ENCODE measurements at regions not wholly inside any gene's neighbourhood (a gene's known extent, or its start where the extent isn't known, plus 50 kb on each side); places are given as distances from the start of the nearest gene placed in this dataset.

- TF ChIP-seq CTCF (IDR thresholded peaks at IDR 0.05) (no peak), POLR2A (IDR thresholded peaks at IDR 0.05) (no peak), EP300 (IDR thresholded peaks at IDR 0.05) (no peak)
Observed at GRCh38 chr14:85241022-85241855, 288.7 kb upstream of the FLRT2 start.

All from ovary (tissue), 3 donors.